Stomach (tissue), 4 donors: ENCODE measurements at regions not wholly inside any gene's neighbourhood (a gene's known extent, or its start where the extent isn't known, plus 50 kb on each side); places are given as distances from the start of the nearest gene placed in this dataset.

Source experiments
- POLR2A ChIP-seq, 4 donors: fragments of 450-650 bp; IDR thresholded peaks; one replicate each; pipeline ENCODE4 v1.6.1; 2016; ENCODE audit warnings: antibody characterized with exemption in 4 of 4, control low read depth in 2 of 4, mild to moderate bottlenecking in 1 of 4, moderate library complexity in 1 of 4
- POLR2AphosphoS5 ChIP-seq, 3 donors: sonication (generic); formaldehyde crosslinking; IDR thresholded peaks; one replicate each; pipeline ENCODE4 v1.6.1; 2016; ENCODE audit warnings: antibody characterized with exemption in 3 of 3

GRCh38 chr5:126016256-126016655 is 407.0 kb upstream of the GRAMD2B start:
- TF ChIP-seq POLR2A (IDR thresholded peaks at IDR 0.05) (no peak), POLR2AphosphoS5 (IDR thresholded peaks at IDR 0.05) (no peak)
